Germinal center (tissue), 1 donor: ENCODE measurements at regions not wholly inside any gene's neighbourhood (a gene's known extent, or its start where the extent isn't known, plus 50 kb on each side); places are given as distances from the start of the nearest gene placed in this dataset.

Experiments used
- DNase-seq: peaks from one replicate; pipeline ENCODE4 v3.0.0; 2012; ENCODE audit warnings: mixed read lengths, low spot score

- no peak for DNase-seq
Measured at GRCh38 chr13:26967119-26968038, 204.2 kb downstream of the USP12 start.

- no peak for DNase-seq
Measured at GRCh38 chr13:26966701-26967080, 204.9 kb downstream of the USP12 start.

GRCh38 chr13:26965952-26966700 is 205.5 kb downstream of the USP12 start:
- no peak for DNase-seq

GRCh38 chr13:26964278-26965250 is 204.0 kb upstream of the GPR12 start:
- no peak for DNase-seq

- DNase-seq, result no peak
Measured at GRCh38 chr13:26962671-26963070, 202.1 kb upstream of the GPR12 start.

- no peak for DNase-seq
Measured at GRCh38 chr13:26961890-26962615, 201.5 kb upstream of the GPR12 start.

GRCh38 chr13:26957182-26957581 is 196.6 kb upstream of the GPR12 start:
- DNase-seq, result no peak

- DNase-seq, result no peak
Measured at GRCh38 chr13:26956522-26957142, 196.0 kb upstream of the GPR12 start.

GRCh38 chr13:26954976-26955375 is 194.4 kb upstream of the GPR12 start:
- DNase-seq, result no peak

GRCh38 chr13:26953291-26953690 is 192.7 kb upstream of the GPR12 start:
- DNase-seq, result no peak

- DNase-seq, result no peak
Measured at GRCh38 chr13:26952551-26953143, 192.1 kb upstream of the GPR12 start.

GRCh38 chr13:26951581-26952177 is 191.1 kb upstream of the GPR12 start:
- no peak for DNase-seq

- no peak for DNase-seq
Measured at GRCh38 chr13:26950968-26951367, 190.4 kb upstream of the GPR12 start.

- DNase-seq, result no peak
Measured at GRCh38 chr13:26950546-26950945, 190.0 kb upstream of the GPR12 start.

GRCh38 chr13:26949701-26950502 is 189.3 kb upstream of the GPR12 start:
- no peak for DNase-seq

- no peak for DNase-seq
Measured at GRCh38 chr13:26948353-26948752, 187.8 kb upstream of the GPR12 start.

- peak; percentile 43 for DNase-seq
Measured at GRCh38 chr13:26946684-26947343, 186.2 kb upstream of the GPR12 start.

- no peak for DNase-seq
Measured at GRCh38 chr13:26943748-26944147, 183.2 kb upstream of the GPR12 start.

GRCh38 chr13:26942184-26942583 is 181.6 kb upstream of the GPR12 start:
- DNase-seq, result no peak
